SK-MEL-5 (cell line): ENCODE measurements at regions not wholly inside any gene's neighbourhood (a gene's known extent, or its start where the extent isn't known, plus 50 kb on each side); places are given as distances from the start of the nearest gene placed in this dataset.
"Not testable (repeated sequence)": the region's sequence is repeated elsewhere in the genome, so short reads cannot be mapped to it uniquely, and the experiment has no call there.

Experiments used
- DNase-seq: peaks from one replicate; pipeline ENCODE4 v3.0.0-alpha.2; 2016; ENCODE audit warnings: low read depth, low spot score
- in situ Hi-C: cut with HindIII; loops from 2 replicates; pipeline ENCODE4 v1.10.0; 2016; ENCODE audit warnings: low sequenced_read_pairs, high pct_unique_total_duplicates, low pct_unique_long_range_greater_than_20kb

GRCh38 chr4:104549736-104550135 is 55.0 kb upstream of the CXXC4 start:
- DNase-seq = no peak
- in situ Hi-C loops = no loop called here

DNA sequence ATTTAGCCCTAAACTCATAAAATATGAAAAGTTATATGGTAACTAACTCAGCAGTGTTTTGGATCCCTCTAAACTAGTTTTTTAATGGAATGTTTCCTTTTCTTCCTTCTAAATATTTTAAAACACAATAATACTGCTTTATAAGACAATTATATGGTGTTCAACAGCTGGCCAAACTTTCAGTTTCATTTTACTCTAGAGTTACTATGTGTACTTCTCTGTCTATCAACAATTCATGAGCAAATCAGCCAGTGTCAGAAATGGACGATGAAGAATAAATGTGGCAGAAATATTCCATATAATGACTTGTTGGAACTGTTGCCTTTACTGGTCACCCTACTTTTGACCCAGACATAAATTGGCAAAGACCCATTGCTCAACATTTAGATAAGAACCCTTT is 64.8 kb upstream of the CXXC4 start:
- no peak for DNase-seq
- in situ Hi-C loops = no loop called here

DNA sequence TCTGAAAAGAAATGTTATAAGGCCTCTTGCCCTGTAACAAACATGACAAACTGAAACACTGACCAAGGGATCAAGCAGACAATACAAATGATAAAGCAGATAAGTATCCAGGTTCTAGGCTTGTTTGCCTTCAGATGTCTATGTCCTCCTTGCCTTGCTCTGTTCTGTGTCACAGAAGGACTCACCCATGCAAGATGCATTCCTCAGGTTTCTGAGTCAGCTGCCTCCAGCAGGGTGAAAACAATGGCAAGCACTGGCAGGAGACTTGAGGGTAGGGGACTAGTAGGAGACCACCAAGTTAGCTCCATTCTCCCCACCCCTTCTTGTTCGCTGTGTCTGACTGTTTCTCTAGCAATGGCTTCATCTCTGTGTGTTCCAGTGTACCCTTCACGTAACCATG is 76.6 kb upstream of the CXXC4 start:
- no peak for DNase-seq
- in situ Hi-C loops = no loop called here

DNA sequence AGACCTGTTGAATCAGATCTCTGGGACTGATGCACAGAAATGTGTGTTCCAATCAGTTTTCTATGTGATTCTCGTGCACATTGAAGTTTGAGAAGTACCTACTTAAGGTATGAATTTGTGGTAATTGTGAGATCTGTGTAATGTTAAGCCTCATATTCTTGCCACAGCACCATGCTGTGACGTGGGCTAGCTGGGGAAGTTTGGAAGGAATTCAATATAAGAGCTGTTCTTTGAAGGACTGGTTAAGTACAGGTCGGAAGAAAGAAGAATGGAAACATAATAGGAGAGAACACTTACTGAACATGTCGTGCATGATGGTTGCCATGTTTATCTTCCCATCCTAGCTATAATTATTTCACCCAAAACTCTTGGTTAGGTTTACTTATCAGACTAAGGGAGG is 79.7 kb upstream of the CXXC4 start:
- no peak for DNase-seq
- in situ Hi-C loops = no loop called here

DNA sequence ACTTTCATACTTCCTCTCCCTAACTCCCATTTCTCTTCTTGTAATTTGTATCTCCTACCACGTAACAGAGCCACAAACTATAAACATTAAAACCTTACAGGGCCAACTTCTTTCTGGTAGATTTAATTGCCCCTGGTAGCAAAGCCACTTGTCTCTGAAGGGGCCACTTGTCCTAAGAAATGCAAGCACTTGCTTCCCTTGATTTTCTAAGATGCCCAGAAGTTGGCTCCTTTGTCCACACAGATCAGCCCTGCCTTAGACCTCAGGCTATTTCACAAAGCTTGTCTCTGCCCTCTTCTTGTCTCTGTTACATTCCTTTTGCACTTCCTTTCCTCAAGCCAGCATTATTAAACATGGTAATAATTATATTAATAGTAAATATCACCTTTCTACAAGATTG is 80.6 kb upstream of the CXXC4 start:
- in situ Hi-C loops = no loop called here
- DNase-seq = no peak

DNA sequence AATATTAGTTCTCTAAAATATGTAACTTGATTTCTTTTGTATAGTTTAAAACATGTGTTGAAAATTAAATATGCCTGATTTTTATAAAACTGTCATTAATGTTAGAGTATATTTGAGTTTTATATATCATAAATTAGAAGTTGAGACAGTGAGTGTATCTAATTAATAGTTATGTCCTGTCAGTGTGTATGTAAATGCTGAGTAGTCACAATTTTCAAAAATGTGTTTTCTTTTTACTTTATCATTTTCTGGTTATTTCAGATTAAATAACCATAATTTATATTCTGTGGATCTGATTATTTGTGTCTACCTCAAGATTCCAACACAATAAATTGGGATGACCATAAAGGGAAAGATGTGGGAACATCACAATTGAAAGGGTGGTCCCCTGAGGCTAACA is 82.7 kb upstream of the CXXC4 start:
- in situ Hi-C loops = no loop called here
- DNase-seq = no peak

DNA sequence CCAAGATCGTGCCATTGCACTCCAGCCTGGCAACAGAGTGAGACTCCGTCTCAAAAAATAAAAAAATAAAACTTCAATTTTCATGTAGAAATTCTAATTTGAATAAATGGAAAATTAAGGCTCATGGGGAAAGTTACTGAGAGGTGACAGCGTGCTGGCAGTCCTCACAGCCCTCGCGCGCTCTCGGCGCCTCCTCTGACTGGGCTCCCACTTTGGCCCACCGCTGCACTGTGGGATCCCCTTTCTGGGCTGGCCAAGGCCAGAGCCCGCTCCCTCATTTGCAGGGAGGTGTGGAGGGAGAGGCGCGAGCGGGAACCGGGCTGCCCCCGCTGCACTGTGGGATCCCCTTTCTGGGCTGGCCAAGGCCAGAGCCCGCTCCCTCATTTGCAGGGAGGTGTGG is 86.8 kb upstream of the CXXC4 start:
- in situ Hi-C loops, DNase-seq: not testable (repeated sequence)

GRCh38 chr4:104582056-104582455 is 87.4 kb upstream of the CXXC4 start:
- in situ Hi-C loops, DNase-seq: not testable (repeated sequence)

DNA sequence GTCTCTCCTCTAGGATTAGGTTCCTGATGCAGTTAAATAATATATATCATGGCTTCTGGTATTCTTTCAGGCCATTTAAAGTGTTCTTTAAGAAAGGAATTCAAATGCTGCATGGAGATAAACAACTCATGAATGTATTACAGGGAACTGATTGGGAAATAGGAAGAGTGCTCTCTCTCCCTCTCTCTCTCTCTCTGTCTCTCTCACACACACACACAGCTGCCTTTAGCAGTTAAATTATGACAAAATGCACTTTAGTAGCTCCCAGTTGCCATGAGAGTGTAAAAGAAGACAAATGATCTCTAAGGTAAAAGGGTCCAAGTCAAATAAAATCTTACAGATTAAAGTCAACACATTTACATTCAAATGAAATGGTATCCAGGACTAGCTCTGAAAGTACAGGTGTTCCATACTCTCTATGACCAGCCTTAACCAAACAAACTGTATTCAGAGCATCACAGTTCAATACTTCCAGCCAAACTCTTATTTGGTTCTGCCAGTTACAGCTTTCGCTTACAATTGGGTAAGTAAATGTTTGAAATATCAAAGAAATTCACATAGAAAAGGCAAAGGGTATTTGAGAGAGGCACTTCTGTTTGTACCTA is 94.7 kb upstream of the CXXC4 start:
- no peak for DNase-seq
- in situ Hi-C loops = no loop called here

DNA sequence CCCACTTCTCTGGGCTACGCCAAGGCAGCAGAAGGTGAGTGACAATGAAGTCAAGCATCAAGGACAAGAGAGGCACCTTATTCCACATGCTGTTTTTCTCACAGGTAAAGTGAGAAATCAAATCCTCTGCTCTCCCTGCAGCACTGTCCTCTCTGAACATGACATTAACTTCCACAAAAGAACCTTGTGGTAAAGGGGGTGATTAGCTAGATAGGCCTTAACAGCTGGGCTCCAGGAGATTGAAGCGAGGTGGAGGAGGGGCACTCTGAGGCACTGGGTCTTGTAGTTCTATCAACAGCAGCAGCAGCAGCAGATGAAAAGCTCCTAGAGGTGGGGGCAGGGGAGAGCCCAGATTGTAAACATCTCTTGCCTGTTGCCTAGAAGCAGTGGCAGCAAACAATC is 96.8 kb upstream of the CXXC4 start:
- in situ Hi-C loops = no loop called here
- DNase-seq = peak; percentile 6

DNA sequence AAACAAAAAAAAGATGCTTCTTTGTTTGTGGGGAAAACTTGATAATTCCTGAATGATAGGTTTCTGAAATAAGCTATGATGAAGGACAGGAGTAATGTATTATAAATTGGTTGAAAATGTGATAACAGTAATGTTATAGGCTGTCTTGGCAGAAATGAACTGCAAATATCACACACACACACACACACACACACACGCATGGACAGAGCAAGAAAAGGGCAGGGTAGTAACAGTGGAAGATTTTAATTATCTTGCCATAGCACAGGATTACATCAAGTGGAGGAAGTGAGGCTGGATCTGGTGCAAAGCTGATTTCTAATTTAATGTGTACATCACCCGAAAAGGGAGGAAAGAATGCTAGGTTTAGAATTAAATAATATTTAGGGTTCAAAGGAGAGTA is 97.5 kb upstream of the CXXC4 start:
- no peak for DNase-seq
- in situ Hi-C loops = no loop called here

GRCh38 chr4:104593019-104593418 is 98.3 kb upstream of the CXXC4 start:
- DNase-seq = peak; percentile 82

DNA sequence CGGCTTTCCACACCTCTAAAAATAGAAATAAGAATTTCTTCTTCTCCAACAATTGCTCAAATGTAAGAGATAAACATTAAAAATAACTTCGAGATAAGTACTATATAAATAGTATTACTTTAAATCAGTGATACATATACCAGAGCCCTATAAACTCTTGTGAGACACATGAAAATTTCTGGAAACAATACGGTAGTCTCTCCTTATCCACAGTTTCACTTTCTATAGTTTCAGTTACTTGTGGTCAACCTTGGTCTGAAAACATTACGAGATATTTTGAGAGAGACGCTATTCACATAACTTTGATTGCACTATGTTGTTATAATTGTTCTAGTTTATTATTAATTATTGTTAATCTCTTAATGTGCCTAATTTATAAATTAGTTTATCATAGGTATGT is 101.5 kb upstream of the CXXC4 start:
- in situ Hi-C loops = no loop called here

More at GRCh38 chr4:104593019-104593418, 98.3 kb upstream of the CXXC4 start:
- in situ Hi-C loops = no loop called here

DNA sequence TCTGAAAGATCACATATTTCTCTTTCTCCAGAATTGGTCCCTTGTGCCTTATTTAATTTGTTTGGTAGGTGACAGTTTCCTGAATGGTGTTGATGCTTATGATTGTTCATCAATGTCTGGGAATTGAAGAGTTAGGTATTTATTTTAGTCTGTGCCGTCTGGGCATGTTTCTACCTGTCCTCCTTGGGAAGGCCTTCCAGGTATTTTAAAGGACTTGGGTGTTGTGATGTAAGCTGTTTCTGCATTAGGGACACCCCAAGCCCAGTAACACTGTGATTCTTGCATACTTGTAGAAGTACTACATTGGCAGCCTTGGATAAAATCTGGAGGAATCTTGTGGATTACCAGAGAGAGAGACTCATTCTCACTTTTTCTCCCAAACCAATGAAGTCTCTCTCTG is 120.8 kb upstream of the CXXC4 start:
- in situ Hi-C loops = no loop called here
- DNase-seq = no peak

More for the DNA sequence above, 101.5 kb upstream of the CXXC4 start:
- no peak for DNase-seq

- in situ Hi-C loops = no loop called here
- DNase-seq = no peak
These were observed 121.2 kb upstream of the CXXC4 start for GRCh38 chr4:104615926-104616325.

DNA sequence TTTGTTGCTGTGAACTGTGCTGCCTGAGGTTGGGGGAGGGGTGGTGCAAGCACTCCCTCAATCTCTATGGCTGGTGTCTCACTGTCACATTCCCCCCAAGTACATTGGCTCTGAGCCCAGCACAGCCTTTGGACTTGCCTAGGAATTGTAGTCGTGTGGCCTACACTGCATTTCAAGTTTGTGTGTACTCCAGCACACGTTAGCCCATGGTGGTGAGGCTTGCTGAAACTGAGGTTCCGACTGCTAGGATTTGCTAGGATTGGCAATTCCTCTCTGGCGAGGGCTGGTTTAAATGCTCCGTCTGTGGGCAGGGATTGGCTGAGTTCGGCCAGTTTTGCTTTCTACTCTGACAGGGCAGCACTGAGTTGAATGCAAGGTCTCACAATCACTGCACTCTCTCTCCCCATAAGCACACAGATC is 121.7 kb upstream of the CXXC4 start:
- DNase-seq = no peak
- in situ Hi-C loops = no loop called here

GRCh38 chr4:104625706-104626105 is 131.0 kb upstream of the CXXC4 start:
- in situ Hi-C loops = no loop called here
- no peak for DNase-seq

DNA sequence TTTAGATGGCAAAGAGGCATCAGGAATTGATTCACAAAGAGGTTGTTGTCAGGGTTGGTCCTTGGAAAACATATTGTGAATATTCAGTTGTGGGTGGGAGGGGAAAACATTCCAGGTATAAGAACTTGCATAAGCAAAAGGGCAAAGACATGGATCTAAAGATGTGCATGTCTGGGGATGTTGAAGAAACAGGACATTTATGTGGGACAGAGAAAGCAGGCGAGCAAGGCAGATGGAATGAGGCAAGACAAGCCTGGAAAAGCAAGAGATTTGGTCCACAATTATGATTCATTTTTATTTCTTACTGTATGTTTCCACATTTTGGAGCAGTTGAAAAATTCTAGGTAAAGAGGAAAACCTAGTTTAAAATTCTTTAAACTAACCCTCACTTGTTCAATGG is 134.9 kb upstream of the CXXC4 start:
- DNase-seq = no peak
- in situ Hi-C loops = no loop called here

DNA sequence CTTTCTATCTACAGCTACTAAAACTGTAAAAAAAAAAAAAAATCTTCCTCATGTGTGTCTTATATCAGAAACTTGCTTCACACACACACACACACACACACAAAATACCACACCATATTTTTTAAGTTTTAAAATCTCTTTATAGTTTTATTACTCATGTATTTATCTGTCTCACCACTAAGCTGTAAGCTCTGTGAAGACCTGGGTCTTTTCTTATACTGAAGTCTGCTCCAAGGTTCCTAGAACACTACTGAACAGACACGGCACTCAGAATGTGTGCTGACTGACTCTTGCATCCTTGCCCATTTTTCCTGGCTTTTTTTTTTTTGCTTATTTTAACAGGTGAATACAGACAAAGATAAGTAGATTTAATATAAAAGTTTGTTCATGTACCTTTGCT is 135.6 kb upstream of the CXXC4 start:
- in situ Hi-C loops = no loop called here
- peak; percentile 6 for DNase-seq

GRCh38 chr4:104631000-104631399 is 136.3 kb upstream of the CXXC4 start:
- in situ Hi-C loops = no loop called here
- DNase-seq = no peak
